NCI-H146 treated with DMSO at 0.1 percent for 48 hours (cell line): ENCODE measurements at regions not wholly inside any gene's neighbourhood (a gene's known extent, or its start where the extent isn't known, plus 50 kb on each side); places are given as distances from the start of the nearest gene placed in this dataset.
"Not testable (repeated sequence)": the region's sequence is repeated elsewhere in the genome, so short reads cannot be mapped to it uniquely, and the experiment has no call there.

Source experiments
- DNase-seq: peaks from one replicate; lab custom pipeline; 2025; ENCODE audit not compliant: unreplicated experiment; lab: John Stamatoyannopoulos, UW

GRCh38 chr16:48011466-48011865 is 144.3 kb downstream of the ABCC12 start:
- DNase-seq = no peak

- no peak for DNase-seq
These were observed 147.7 kb downstream of the ABCC12 start for GRCh38 chr16:48008011-48008525.

GRCh38 chr16:48004141-48004695 is 151.6 kb downstream of the ABCC12 start:
- no peak for DNase-seq

- no peak for DNase-seq
These were observed 152.4 kb downstream of the ABCC12 start for GRCh38 chr16:48003206-48003907.

- no peak for DNase-seq
These were observed 154.4 kb downstream of the ABCC12 start for GRCh38 chr16:48001324-48001895.

- no peak for DNase-seq
These were observed 155.2 kb downstream of the ABCC12 start for GRCh38 chr16:48000622-48001021.

GRCh38 chr16:47999595-47999994 is 156.2 kb downstream of the ABCC12 start:
- DNase-seq = no peak

- no peak for DNase-seq
These were observed 160.4 kb downstream of the ABCC12 start for GRCh38 chr16:47995354-47995753.

GRCh38 chr16:47991491-47991890 is 164.3 kb downstream of the ABCC12 start:
- DNase-seq = no peak

GRCh38 chr16:47990676-47991075 is 165.1 kb downstream of the ABCC12 start:
- no peak for DNase-seq

GRCh38 chr16:47987136-47987535 is 168.7 kb downstream of the ABCC12 start:
- no peak for DNase-seq

GRCh38 chr16:47986031-47986430 is 169.8 kb downstream of the ABCC12 start:
- no peak for DNase-seq

GRCh38 chr16:47984669-47985068 is 171.1 kb downstream of the ABCC12 start:
- no peak for DNase-seq

GRCh38 chr16:47983999-47984580 is 171.7 kb downstream of the ABCC12 start:
- no peak for DNase-seq

- DNase-seq = no peak
These were observed 175.6 kb downstream of the ABCC12 start for GRCh38 chr16:47980212-47980611.

- DNase-seq = no peak
These were observed 176.1 kb downstream of the ABCC12 start for GRCh38 chr16:47979616-47980182.

- DNase-seq = no peak
These were observed 176.7 kb downstream of the ABCC12 start for GRCh38 chr16:47979164-47979520.

- no peak for DNase-seq
These were observed 177.2 kb downstream of the ABCC12 start for GRCh38 chr16:47978491-47979163.

GRCh38 chr16:47977802-47978201 is 178.0 kb downstream of the ABCC12 start:
- DNase-seq = no peak

- no peak for DNase-seq
These were observed 179.1 kb downstream of the ABCC12 start for GRCh38 chr16:47976636-47977210.

GRCh38 chr16:47974971-47975370 is 180.8 kb downstream of the ABCC12 start:
- DNase-seq = not testable (repeated sequence)
